B cell (primary cell): ENCODE measurements at regions not wholly inside any gene's neighbourhood (a gene's known extent, or its start where the extent isn't known, plus 50 kb on each side); places are given as distances from the start of the nearest gene placed in this dataset.

Experiments
- ATAC-seq: fragments of 200-7000 bp; cut with Tn5 transposase; one replicate; pipeline ENCODE4 v1.10.0; 2021; ENCODE audit warnings: low read depth, mild to moderate bottlenecking, moderate number of reproducible peaks, moderate library complexity
- CTCF ChIA-PET: fragments of 350-600 bp; sonication (Branson Sonifier 250); formaldehyde crosslinking; loops from one replicate; lab custom pipeline; 2021; ENCODE audit warnings: antibody characterized with exemption, inconsistent platforms; lab: Charles Lee
- POLR2A ChIA-PET: fragments of 350-600 bp; sonication (Branson Sonifier 250); formaldehyde crosslinking; loops from one replicate; lab custom pipeline; 2021; ENCODE audit warnings: antibody characterized with exemption; lab: Charles Lee
- DNase-seq: peaks from one replicate; pipeline ENCODE4 v3.0.0; 2013
- H2AFZ ChIP-seq: 2 replicates; pipeline ENCODE4 v1.6.1; 2012; ENCODE audit warnings: mild to moderate bottlenecking, low read depth, low read length; ENCODE audit not compliant: insufficient read depth, poor library complexity, severe bottlenecking
- H3K27ac ChIP-seq, 2 donors: 1 replicate in 1 of 2; 2 replicates in 1 of 2; pipeline ENCODE4 v1.5.1; 2012 to 2013; ENCODE audit warnings: low read length in 2 of 2, mild to moderate bottlenecking in 2 of 2, moderate library complexity in 1 of 2
- H3K27me3 ChIP-seq, 4 experiments: fragments of 200-600 bp in 1 of 4; sonication (generic) in 1 of 4; replicated peaks in 1 of 4; 1 replicate in 2 of 4; 2 replicates in 2 of 4; pipeline versions ENCODE4 v1.6.1 to v1.7.0; 2013 to 2016; ENCODE audit warnings: low read length in 3 of 4, mild to moderate bottlenecking in 2 of 4, mixed read lengths in 1 of 4, moderate library complexity in 1 of 4; ENCODE audit not compliant: insufficient read depth in 4 of 4, control insufficient read depth in 3 of 4; ENCODE audit errors: control extremely low read depth in 1 of 4
- H3K36me3 ChIP-seq, 2 experiments: replicated peaks in 1 of 2; 1 replicate in 1 of 2; 2 replicates in 1 of 2; pipeline versions ENCODE4 v1.6.1 to v1.7.1; 2013; ENCODE audit warnings: low read length in 1 of 2; ENCODE audit not compliant: insufficient read depth in 2 of 2, control insufficient read depth in 1 of 2; ENCODE audit errors: control extremely low read depth in 1 of 2, extremely low read depth in 1 of 2
- H3K4me1 ChIP-seq, 2 donors: fragments of 200-600 bp in 1 of 2; sonication (generic) in 1 of 2; 1 replicate in 1 of 2; 2 replicates in 1 of 2; pipeline versions ENCODE4 v1.5.1 to v1.6.1; 2013 to 2017; ENCODE audit warnings: low read length in 2 of 2; ENCODE audit not compliant: control insufficient read depth in 2 of 2, insufficient read depth in 2 of 2
- H3K4me2 ChIP-seq: replicated peaks from 2 replicates; pipeline ENCODE3; 2012; ENCODE audit warnings: mild to moderate bottlenecking, low read depth, low read length; ENCODE audit not compliant: poor library complexity, severe bottlenecking
- H3K4me3 ChIP-seq, 5 experiments: fragments of 200-600 bp in 1 of 5; sonication (generic) in 1 of 5; 1 replicate in 3 of 5; 2 replicates in 2 of 5; pipeline versions ENCODE4 v1.5.1 to v1.7.0; 2011 to 2016; ENCODE audit warnings: low read length in 4 of 5, mild to moderate bottlenecking in 4 of 5, low read depth in 2 of 5, control low read depth in 1 of 5, moderate library complexity in 1 of 5; ENCODE audit not compliant: insufficient read depth in 1 of 5; ENCODE audit errors: control extremely low read depth in 1 of 5, extremely low read depth in 1 of 5
- H3K79me2 ChIP-seq: fragments of 200-600 bp; sonication (generic); one replicate; pipeline ENCODE4 v1.6.0; 2016; ENCODE audit warnings: low read length; ENCODE audit not compliant: control insufficient read depth, insufficient read depth
- H3K9ac ChIP-seq: fragments of 200-600 bp; sonication (generic); 2 replicates; pipeline ENCODE4 v1.6.1; 2017; ENCODE audit warnings: mild to moderate bottlenecking, low read length, moderate library complexity
- H3K9me3 ChIP-seq, 3 donors: one replicate each; pipeline versions ENCODE4 v1.6.1 to v1.7.1; 2013; ENCODE audit warnings: low read length in 2 of 3; ENCODE audit not compliant: control insufficient read depth in 2 of 3, insufficient read depth in 1 of 3; ENCODE audit errors: control extremely low read depth in 1 of 3
- H4K20me1 ChIP-seq: 2 replicates; pipeline ENCODE4 v1.6.0; 2012; ENCODE audit warnings: mild to moderate bottlenecking, low read length; ENCODE audit not compliant: insufficient read depth, control insufficient read depth, poor library complexity, severe bottlenecking
- H3K27ac Mint-ChIP-seq: one replicate; pipeline ENCODE4 v1.8.0; 2021; ENCODE audit warnings: mixed read lengths
- H3K27me3 Mint-ChIP-seq: one replicate; pipeline ENCODE4 v1.8.0; 2021; ENCODE audit warnings: mixed read lengths
- H3K4me1 Mint-ChIP-seq: one replicate; pipeline ENCODE4 v1.8.0; 2021; ENCODE audit warnings: mixed read lengths
- H3K4me3 Mint-ChIP-seq: one replicate; pipeline ENCODE4 v1.8.0; 2021; ENCODE audit warnings: mixed read lengths
- H3K9me3 Mint-ChIP-seq: one replicate; pipeline ENCODE4 v1.8.0; 2022; ENCODE audit warnings: mixed read lengths; ENCODE audit not compliant: insufficient read depth
- CTCF ChIP-seq: fragments of 200-600 bp; IDR thresholded peaks from one replicate; pipeline ENCODE4 v1.8.0; 2022; ENCODE audit warnings: antibody characterized with exemption, mild to moderate bottlenecking
- EZH2 ChIP-seq: IDR thresholded peaks from 2 replicates; pipeline ENCODE4 v1.6.1; 2012; ENCODE audit warnings: borderline replicate concordance, low read depth, mild to moderate bottlenecking, moderate library complexity, low read length; ENCODE audit not compliant: insufficient read depth, poor library complexity, severe bottlenecking
- WGBS: methylation state at CpG from one replicate; pipeline ENCODE4 v1.1.5; 2013; ENCODE audit warnings: missing lambda C conversion rate; ENCODE audit not compliant: insufficient coverage; 5-methylcytosine and 5-hydroxymethylcytosine counted together
- intact Hi-C: fragments of 100-400 bp; cut with micrococcal nuclease; formaldehyde crosslinking; loops from one replicate; pipeline ENCODE4 v1.10.0; 2022

DNA sequence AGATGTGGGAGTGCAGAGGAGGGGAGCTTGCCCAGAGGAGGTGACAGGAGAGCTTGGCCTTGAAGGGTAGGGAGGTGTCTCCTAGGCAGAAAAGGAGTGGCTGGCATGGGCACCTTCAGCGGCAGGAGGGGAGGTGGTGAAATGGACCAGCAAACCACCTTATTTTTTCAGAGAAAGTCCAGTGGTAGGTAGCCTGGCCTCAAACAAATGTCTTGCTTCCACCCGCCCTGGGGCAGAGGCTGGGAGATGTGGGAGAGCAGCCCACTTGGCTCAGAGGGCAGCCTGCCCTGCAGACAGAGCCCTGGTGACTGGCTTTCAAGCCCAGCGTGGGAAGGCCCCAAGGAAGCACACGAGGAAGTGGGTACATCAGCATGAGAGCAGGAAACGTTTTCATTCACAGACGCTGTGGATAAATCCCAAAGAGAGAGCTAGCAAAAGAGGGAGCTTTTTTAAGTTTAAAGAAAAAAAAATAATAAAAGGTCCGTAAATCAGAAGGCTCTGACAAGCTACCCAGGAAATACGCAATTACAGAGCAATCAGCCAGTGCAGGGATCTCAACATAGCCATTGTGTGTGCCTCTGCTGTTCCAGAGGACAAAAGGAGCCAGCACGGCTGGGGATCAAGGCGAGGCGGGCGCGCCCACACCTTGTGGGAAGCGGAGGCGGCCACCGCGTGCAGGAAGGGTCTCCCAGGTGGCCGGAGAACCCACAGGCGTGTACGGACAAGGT lies 238.7 kb upstream of the PLET1 start:
- Histone ChIP-seq H3K36me3 (no peaks in the 10 kb centered on the region), H3K27me3 (no peaks in the 10 kb centered on the region), H3K9ac (no peak overlapping the region), H3K79me2 (no peaks in the 10 kb centered on the region), H4K20me1 (no peaks in the 10 kb centered on the region), H3K9me3 (no peaks in the 10 kb centered on the region), H3K4me2 (no peak overlapping the region), H3K27ac (no peak overlapping the region), H3K4me1 (no peaks in the 10 kb centered on the region), H2AFZ (no peak overlapping the region), H3K4me3 (no peak overlapping the region)
- DNase-seq (no peak), ATAC-seq (no peak)
- 68% methylated on average over 19 of the region's 20 CpGs for WGBS
- no peaks in the 10 kb centered on the region for H3K9me3 Mint-ChIP-seq
- no peak overlapping the region for H3K27ac Mint-ChIP-seq
- H3K4me3 Mint-ChIP-seq, result no peak overlapping the region
- no peaks in the 10 kb centered on the region for H3K4me1 Mint-ChIP-seq
- no peak for TF ChIP-seq CTCF
- no peak for TF ChIP-seq EZH2
- intact Hi-C loops, result no loop called here
- peaks cover 15% of the 10 kb centered on the region for H3K27me3 Mint-ChIP-seq
- ChIA-PET CTCF (no interaction called here), POLR2A (no interaction called here)

- Histone ChIP-seq H2AFZ (no peak overlapping the region), H4K20me1 (no peaks in the 10 kb centered on the region), H3K27me3 (no peaks in the 10 kb centered on the region), H3K9ac (no peak overlapping the region), H3K4me2 (no peak overlapping the region), H3K4me1 (no peaks in the 10 kb centered on the region), H3K27ac (no peak overlapping the region), H3K4me3 (no peak overlapping the region), H3K36me3 (no peaks in the 10 kb centered on the region), H3K79me2 (no peaks in the 10 kb centered on the region), H3K9me3 (no peaks in the 10 kb centered on the region)
- Mint-ChIP-seq H3K9me3 (no peaks in the 10 kb centered on the region), H3K27ac (no peak overlapping the region), H3K4me1 (no peaks in the 10 kb centered on the region), H3K27me3 (peaks cover 15% of the 10 kb centered on the region), H3K4me3 (no peak overlapping the region)
- WGBS, result 88% methylated on average over 9 of the region's 10 CpGs
- ChIA-PET CTCF (no interaction called here), POLR2A (no interaction called here)
- DNase-seq, result no peak
- intact Hi-C loops, result no loop called here
- no peak for ATAC-seq
- no peak for TF ChIP-seq EZH2
Observed at GRCh38 chr11:112499881-112500204, 239.2 kb upstream of the PLET1 start.
